Neural cell (in vitro differentiated cells): ENCODE measurements at regions not wholly inside any gene's neighbourhood (a gene's known extent, or its start where the extent isn't known, plus 50 kb on each side); places are given as distances from the start of the nearest gene placed in this dataset.

Experiments
- H2AFZ ChIP-seq: fragments of 200-600, 300-800 bp; sonication (generic), shearing (Covaris generic); 2 replicates; pipeline ENCODE4 v1.6.0; 2014; ENCODE audit warnings: low read depth, mild to moderate bottlenecking, antibody characterized with exemption, low read length, moderate library complexity
- H3F3A ChIP-seq: fragments of 200-600 bp; shearing (Covaris generic); 2 replicates; pipeline ENCODE4 v1.6.1; 2016; ENCODE audit warnings: mild to moderate bottlenecking, moderate library complexity, mixed read lengths, antibody characterized with exemption, low read length; ENCODE audit not compliant: insufficient read depth, poor library complexity, severe bottlenecking
- H3K27ac ChIP-seq: fragments of 200-600, 300-800 bp; sonication (generic), shearing (Covaris generic); 2 replicates; pipeline ENCODE4 v1.5.1; 2014; ENCODE audit warnings: mild to moderate bottlenecking, low read length, moderate library complexity
- H3K27me3 ChIP-seq: fragments of 300-800, 200-600 bp; sonication (generic), shearing (Covaris generic); 2 replicates; pipeline ENCODE4 v1.6.0; 2014; ENCODE audit warnings: mild to moderate bottlenecking, low read depth, low read length, moderate library complexity; ENCODE audit not compliant: insufficient read depth
- H3K36me3 ChIP-seq: fragments of 300-800, 200-600 bp; sonication (generic), shearing (Covaris generic); 2 replicates; pipeline ENCODE4 v1.5.1; 2014; ENCODE audit warnings: mild to moderate bottlenecking, antibody characterized with exemption, low read length, moderate library complexity; ENCODE audit not compliant: insufficient read depth
- H3K4me2 ChIP-seq: fragments of 300-800, 200-600 bp; sonication (generic), shearing (Covaris generic); 2 replicates; pipeline ENCODE4 v1.6.0; 2014; ENCODE audit warnings: mild to moderate bottlenecking, low read length
- H3K4me3 ChIP-seq: fragments of 300-800, 200-600 bp; sonication (generic), shearing (Covaris generic); 2 replicates; pipeline ENCODE4 v1.5.1; 2014; ENCODE audit warnings: mild to moderate bottlenecking, low read length, moderate library complexity
- H3K79me2 ChIP-seq: fragments of 200-600 bp; shearing (Covaris generic); replicated peaks from 2 replicates; pipeline ENCODE4 v1.6.0; 2014; ENCODE audit warnings: mild to moderate bottlenecking, low read length, moderate library complexity; ENCODE audit not compliant: insufficient read depth
- H3K9ac ChIP-seq: fragments of 300-800, 200-600 bp; sonication (generic), shearing (Covaris generic); 2 replicates; pipeline ENCODE4 v1.6.1; 2016; ENCODE audit warnings: mild to moderate bottlenecking, low read length, mixed read lengths
- H3K9me2 ChIP-seq: fragments of 200-600 bp; shearing (Covaris generic); 2 replicates; pipeline ENCODE4 v1.6.1; 2016; ENCODE audit warnings: mild to moderate bottlenecking, low read length, mixed read lengths; ENCODE audit not compliant: insufficient read depth
- H3K9me3 ChIP-seq: fragments of 200-600, 300-800 bp; sonication (generic), shearing (Covaris generic); 2 replicates; pipeline ENCODE4 v1.6.1; 2016; ENCODE audit warnings: mild to moderate bottlenecking, mixed run types, low read length, moderate library complexity, mixed read lengths
- H4K20me1 ChIP-seq: fragments of 200-600 bp; shearing (Covaris generic); 2 replicates; pipeline ENCODE4 v1.6.1; 2016; ENCODE audit warnings: mild to moderate bottlenecking, mixed run types; ENCODE audit not compliant: insufficient read depth
- CTCF ChIP-seq: fragments of 450-650 bp; IDR thresholded peaks from 2 replicates; pipeline ENCODE4 v1.5.1; 2014; ENCODE audit warnings: antibody characterized with exemption, mild to moderate bottlenecking, moderate library complexity; ENCODE audit not compliant: poor library complexity, severe bottlenecking
- EP300 ChIP-seq: fragments of 450-650 bp; conservative IDR thresholded peaks from 2 replicates; pipeline ENCODE4 v1.6.1; 2014; ENCODE audit warnings: antibody characterized with exemption, mild to moderate bottlenecking, moderate library complexity; ENCODE audit not compliant: poor library complexity, severe bottlenecking
- EZH2 ChIP-seq: fragments of 200-600, 300-800 bp; shearing (Covaris generic), sonication (generic); IDR thresholded peaks from 2 replicates; pipeline ENCODE4 v1.6.1; 2014; ENCODE audit warnings: antibody characterized with exemption, low read length, borderline replicate concordance, mild to moderate bottlenecking; ENCODE audit not compliant: insufficient read depth, poor library complexity, severe bottlenecking
- MXI1 ChIP-seq: fragments of 450-650 bp; conservative IDR thresholded peaks from 2 replicates; pipeline ENCODE4 v1.6.1; 2014; ENCODE audit warnings: antibody characterized with exemption, mild to moderate bottlenecking; ENCODE audit not compliant: poor library complexity, severe bottlenecking
- POLR2AphosphoS5 ChIP-seq: IDR thresholded peaks from 2 replicates; pipeline ENCODE4 v1.6.1; 2012
- RAD21 ChIP-seq: fragments of 450-650 bp; conservative IDR thresholded peaks from 2 replicates; pipeline ENCODE4 v1.6.1; 2014; ENCODE audit warnings: antibody characterized with exemption, mild to moderate bottlenecking, moderate library complexity
- REST ChIP-seq: IDR thresholded peaks from 2 replicates; pipeline ENCODE4 v1.6.1; 2012; ENCODE audit warnings: borderline replicate concordance
- SMC3 ChIP-seq: fragments of 450-650 bp; conservative IDR thresholded peaks from 2 replicates; pipeline ENCODE4 v1.6.1; 2014; ENCODE audit warnings: antibody characterized with exemption, mild to moderate bottlenecking, moderate library complexity; ENCODE audit not compliant: poor library complexity
- TAF1 ChIP-seq: IDR thresholded peaks from 2 replicates; pipeline ENCODE4 v1.6.1; 2012; ENCODE audit warnings: low read depth

GRCh38 chr5:60485361-60485760, 214.6 kb downstream of the DEPDC1B start:
- Histone ChIP-seq H3K4me2 (no peak overlapping the region), H3K9me2 (no peaks in the 10 kb centered on the region), H4K20me1 (no peaks in the 10 kb centered on the region), H3K9ac (no peak overlapping the region), H3K27ac (no peak overlapping the region), H3F3A (no peaks in the 10 kb centered on the region), H3K4me3 (no peak overlapping the region), H3K27me3 (no peaks in the 10 kb centered on the region), H2AFZ (no peak overlapping the region), H3K79me2 (no peaks in the 10 kb centered on the region), H3K36me3 (no peaks in the 10 kb centered on the region), H3K9me3 (no peaks in the 10 kb centered on the region)
- no peak for TF ChIP-seq REST
- TF ChIP-seq POLR2AphosphoS5: no peak
- TF ChIP-seq EP300: no peak
- no peak for TF ChIP-seq RAD21
- TF ChIP-seq SMC3: no peak

- H3K36me3 ChIP-seq: no peaks in the 10 kb centered on the region
- H3K27ac ChIP-seq: no peak overlapping the region
- no peaks in the 10 kb centered on the region for H3K9me2 ChIP-seq
- H3K27me3 ChIP-seq: no peaks in the 10 kb centered on the region
- no peaks in the 10 kb centered on the region for H3K79me2 ChIP-seq
- TF ChIP-seq POLR2AphosphoS5: no peak
- TF ChIP-seq SMC3: no peak
- TF ChIP-seq MXI1: no peak
- no peak for TF ChIP-seq EZH2
- H3K4me2 ChIP-seq: no peak overlapping the region
- no peaks in the 10 kb centered on the region for H4K20me1 ChIP-seq
- no peaks in the 10 kb centered on the region for H3K9me3 ChIP-seq
- no peak overlapping the region for H2AFZ ChIP-seq
- no peak overlapping the region for H3K4me3 ChIP-seq
- H3K9ac ChIP-seq: no peak overlapping the region
- H3F3A ChIP-seq: no peaks in the 10 kb centered on the region
These were observed 216.9 kb downstream of the DEPDC1B start for GRCh38 chr5:60483050-60483449.

GRCh38 chr5:60482301-60482700, 217.7 kb downstream of the DEPDC1B start:
- Histone ChIP-seq H3K4me3 (no peak overlapping the region), H3K36me3 (no peaks in the 10 kb centered on the region), H3K9me3 (no peaks in the 10 kb centered on the region), H3K4me2 (no peak overlapping the region), H3K9me2 (no peaks in the 10 kb centered on the region), H2AFZ (no peak overlapping the region), H3K27ac (no peak overlapping the region), H3K79me2 (no peaks in the 10 kb centered on the region), H3K27me3 (no peaks in the 10 kb centered on the region), H4K20me1 (no peaks in the 10 kb centered on the region), H3F3A (no peaks in the 10 kb centered on the region), H3K9ac (no peak overlapping the region)
- TF ChIP-seq POLR2AphosphoS5 (no peak), TAF1 (no peak), REST (no peak), MXI1 (no peak), SMC3 (no peak), EP300 (no peak), CTCF (no peak), RAD21 (no peak), EZH2 (no peak)
